ENCODE measurements at regions not wholly inside any gene's neighbourhood (a gene's known extent, or its start where the extent isn't known, plus 50 kb on each side); places are given as distances from the start of the nearest gene placed in this dataset.

DNA sequence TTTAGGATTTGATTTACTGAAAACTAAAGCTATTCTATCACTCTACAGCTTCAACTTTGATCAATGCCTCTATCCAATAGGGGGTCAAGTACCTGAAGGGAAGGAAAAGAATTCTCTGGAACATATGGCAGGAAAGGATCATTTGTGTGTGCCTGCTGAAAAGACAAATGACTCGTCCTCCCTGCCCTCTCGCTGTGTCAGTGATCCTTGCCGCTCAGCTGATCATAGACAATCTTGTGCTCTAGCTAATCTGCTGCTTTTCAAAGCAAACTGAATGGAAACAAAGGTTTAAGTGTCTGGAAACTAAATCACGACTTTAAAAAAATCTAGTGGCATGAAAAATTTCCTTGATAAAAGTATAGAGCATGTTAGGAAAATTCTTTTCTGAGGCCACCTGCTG, 75.6 kb upstream of the CPO start:
- peaks cover 24% of the 10 kb centered on the region for H3K4me1 Mint-ChIP-seq
- no peaks in the 10 kb centered on the region for H3K27me3 Mint-ChIP-seq (ENCODE audit: low read depth, poor library complexity)
- no peaks in the 10 kb centered on the region for H3K36me3 Mint-ChIP-seq (ENCODE audit: low read depth)
- no peak for DNase-seq
- H3K4me3 Mint-ChIP-seq, result no peak overlapping the region
- TF ChIP-seq, protein P1, sequence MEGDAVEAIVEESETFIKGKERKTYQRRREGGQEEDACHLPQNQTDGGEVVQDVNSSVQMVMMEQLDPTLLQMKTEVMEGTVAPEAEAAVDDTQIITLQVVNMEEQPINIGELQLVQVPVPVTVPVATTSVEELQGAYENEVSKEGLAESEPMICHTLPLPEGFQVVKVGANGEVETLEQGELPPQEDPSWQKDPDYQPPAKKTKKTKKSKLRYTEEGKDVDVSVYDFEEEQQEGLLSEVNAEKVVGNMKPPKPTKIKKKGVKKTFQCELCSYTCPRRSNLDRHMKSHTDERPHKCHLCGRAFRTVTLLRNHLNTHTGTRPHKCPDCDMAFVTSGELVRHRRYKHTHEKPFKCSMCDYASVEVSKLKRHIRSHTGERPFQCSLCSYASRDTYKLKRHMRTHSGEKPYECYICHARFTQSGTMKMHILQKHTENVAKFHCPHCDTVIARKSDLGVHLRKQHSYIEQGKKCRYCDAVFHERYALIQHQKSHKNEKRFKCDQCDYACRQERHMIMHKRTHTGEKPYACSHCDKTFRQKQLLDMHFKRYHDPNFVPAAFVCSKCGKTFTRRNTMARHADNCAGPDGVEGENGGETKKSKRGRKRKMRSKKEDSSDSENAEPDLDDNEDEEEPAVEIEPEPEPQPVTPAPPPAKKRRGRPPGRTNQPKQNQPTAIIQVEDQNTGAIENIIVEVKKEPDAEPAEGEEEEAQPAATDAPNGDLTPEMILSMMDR (IDR thresholded peaks at IDR 0.05), result no peak
- peak overlapping the region; percentile 65 for H3K27ac Mint-ChIP-seq
- no peaks in the 10 kb centered on the region for H3K9me3 Mint-ChIP-seq

DNA sequence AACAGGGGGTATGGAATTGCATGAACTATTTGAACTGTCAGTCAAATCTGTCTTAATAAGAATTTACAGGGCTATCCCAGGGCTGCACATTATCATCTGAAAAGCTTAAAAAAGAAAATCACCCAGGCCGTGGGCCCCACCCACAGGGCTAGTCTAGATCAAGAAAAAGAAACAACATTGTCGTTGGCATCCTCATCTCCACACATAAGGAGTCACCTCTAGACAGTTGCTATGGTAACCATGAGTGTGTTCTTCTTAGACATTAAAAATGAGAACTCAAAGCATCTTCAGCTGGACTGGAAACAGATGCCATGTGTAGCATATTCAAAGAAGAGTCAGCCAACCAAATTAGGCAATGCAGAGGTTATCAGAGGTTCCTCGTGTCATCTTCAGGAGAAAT, 72.3 kb upstream of the CPO start:
- H3K4me3 Mint-ChIP-seq, result no peak overlapping the region

DNA sequence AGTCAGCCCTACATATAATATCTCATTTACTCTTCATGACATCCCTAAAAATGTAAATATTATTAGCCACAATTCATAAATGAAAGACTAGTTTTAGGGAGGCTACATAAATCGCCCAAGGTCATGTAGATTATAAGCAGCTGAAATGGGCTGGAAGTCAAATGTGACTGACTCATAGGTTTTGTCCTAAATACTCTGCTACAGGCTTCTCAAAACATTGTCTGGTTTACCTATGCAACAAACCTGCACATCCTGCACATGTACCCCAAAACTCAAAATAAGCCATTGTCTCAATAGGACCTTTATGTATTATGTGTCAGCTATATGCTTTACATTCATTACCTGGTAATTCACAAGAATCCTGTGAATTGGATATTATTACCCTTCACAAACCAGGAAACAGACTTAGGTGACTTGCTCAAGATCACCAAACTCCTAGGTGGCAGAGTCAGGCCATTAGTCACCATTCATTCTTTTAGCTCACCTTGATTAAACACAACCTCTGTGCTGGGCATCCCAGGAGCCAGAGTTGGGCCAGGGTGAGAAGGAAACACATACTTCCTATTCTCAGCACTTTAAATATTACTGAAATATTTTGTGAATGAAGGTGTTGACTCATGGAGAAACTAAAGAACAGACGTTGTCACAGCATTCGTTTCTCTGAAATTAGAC, 69.4 kb upstream of the CPO start:
- Mint-ChIP-seq H3K27me3 (ENCODE audit: low read depth, poor library complexity) (no peaks in the 10 kb centered on the region), H3K27ac (no peak overlapping the region), H3K4me1 (no peaks in the 10 kb centered on the region), H3K36me3 (ENCODE audit: low read depth) (no peaks in the 10 kb centered on the region), H3K4me3 (no peak overlapping the region), H3K9me3 (no peaks in the 10 kb centered on the region)
- TF ChIP-seq, protein P1 (IDR thresholded peaks at IDR 0.05), result no peak
- no peak for DNase-seq

More for the DNA sequence above, 72.3 kb upstream of the CPO start:
- H3K4me1 Mint-ChIP-seq, result peaks cover 18% of the 10 kb centered on the region
- TF ChIP-seq, protein P1 (IDR thresholded peaks at IDR 0.05), result no peak
- no peaks in the 10 kb centered on the region for H3K27me3 Mint-ChIP-seq (ENCODE audit: low read depth, poor library complexity)
- H3K9me3 Mint-ChIP-seq, result no peaks in the 10 kb centered on the region
- H3K27ac Mint-ChIP-seq, result no peak overlapping the region
- no peak for DNase-seq
- no peaks in the 10 kb centered on the region for H3K36me3 Mint-ChIP-seq (ENCODE audit: low read depth)

DNA sequence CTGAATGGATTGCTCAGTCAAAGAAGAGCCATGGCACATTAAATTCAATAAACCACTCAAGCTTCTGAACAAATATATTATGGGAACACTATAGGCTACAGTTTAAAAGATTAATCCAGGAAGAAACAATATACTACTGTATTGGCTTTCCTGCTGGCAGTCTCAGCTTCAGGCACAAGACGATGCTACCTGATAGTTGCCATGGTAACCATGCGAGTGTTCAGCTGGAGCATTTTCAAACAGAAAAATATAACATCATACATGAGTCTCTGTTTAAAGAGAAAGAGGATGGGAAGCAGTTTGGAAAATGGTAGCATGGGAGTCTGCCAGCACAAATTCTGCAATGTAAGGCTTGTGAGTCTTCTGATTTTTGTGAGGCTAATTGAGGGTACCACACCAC, 65.9 kb upstream of the CPO start:
- H3K4me3 Mint-ChIP-seq, result no peak overlapping the region
- no peak for DNase-seq
- no peaks in the 10 kb centered on the region for H3K9me3 Mint-ChIP-seq
- no peaks in the 10 kb centered on the region for H3K36me3 Mint-ChIP-seq (ENCODE audit: low read depth)
- H3K27ac Mint-ChIP-seq, result no peak overlapping the region
- no peaks in the 10 kb centered on the region for H3K27me3 Mint-ChIP-seq (ENCODE audit: low read depth, poor library complexity)
- H3K4me1 Mint-ChIP-seq, result peaks cover 6% of the 10 kb centered on the region
- TF ChIP-seq, protein P1 (IDR thresholded peaks at IDR 0.05), result no peak

DNA sequence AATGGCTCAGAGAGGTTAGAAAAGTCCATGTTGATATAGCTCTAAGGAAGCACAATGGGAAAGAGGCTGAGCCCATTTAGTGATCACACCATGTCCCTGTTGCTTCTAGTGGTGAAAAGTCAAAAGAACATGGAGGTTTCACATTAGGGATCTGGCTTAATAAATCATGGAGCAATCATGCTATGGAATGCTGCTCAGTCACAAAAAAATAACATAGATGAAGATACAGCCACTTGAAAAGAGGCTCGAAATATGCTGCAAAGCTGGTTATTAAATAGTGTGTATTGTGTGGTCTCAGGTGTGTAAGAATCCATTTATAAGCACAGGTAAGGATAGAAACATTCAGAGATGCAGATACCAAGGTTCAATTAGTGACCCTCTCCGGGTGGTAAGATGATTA, 63.6 kb upstream of the CPO start:
- Mint-ChIP-seq H3K27ac (no peak overlapping the region), H3K36me3 (ENCODE audit: low read depth) (no peaks in the 10 kb centered on the region), H3K4me3 (no peak overlapping the region)

More for the DNA sequence above, 63.6 kb upstream of the CPO start:
- peaks cover 6% of the 10 kb centered on the region for H3K4me1 Mint-ChIP-seq
- TF ChIP-seq, protein P1 (IDR thresholded peaks at IDR 0.05), result no peak
- no peaks in the 10 kb centered on the region for H3K27me3 Mint-ChIP-seq (ENCODE audit: low read depth, poor library complexity)
- no peaks in the 10 kb centered on the region for H3K9me3 Mint-ChIP-seq
- no peak for DNase-seq
